ENCODE measurements at regions not wholly inside any gene's neighbourhood (a gene's known extent, or its start where the extent isn't known, plus 50 kb on each side); places are given as distances from the start of the nearest gene placed in this dataset.

DNA sequence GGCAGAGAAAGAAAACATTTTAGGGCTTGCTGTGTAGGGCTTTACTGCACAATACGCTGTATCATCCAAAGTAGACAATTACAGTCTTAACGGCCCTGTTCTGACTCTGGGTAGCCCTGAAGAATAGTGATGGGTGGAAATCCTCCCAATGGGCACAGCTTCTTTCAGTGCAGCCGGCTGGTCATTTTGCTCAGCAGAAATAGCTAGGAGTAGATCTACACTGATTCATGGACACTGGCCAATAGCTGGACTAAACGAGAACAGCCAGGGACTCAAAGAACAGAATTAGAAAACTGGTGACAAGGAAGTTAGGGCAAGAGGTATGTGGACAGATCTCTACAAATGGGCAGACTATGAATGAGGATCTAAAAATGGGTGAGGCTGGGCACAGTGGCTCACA, 69.3 kb downstream of the IARS1 start:
- Histone ChIP-seq H3F3A (ENCODE audit: insufficient read depth, low read length) (no peaks in the 10 kb centered on the region), H3K36me3 (replicated peaks; ENCODE audit: insufficient read depth, low read length) (peaks cover 8% of the 10 kb centered on the region), H2AFZ (ENCODE audit: low read length) (no peak overlapping the region), H3K4me2 (ENCODE audit: low read depth, low read length) (no peak overlapping the region), H3K9ac (ENCODE audit: low read length) (no peak overlapping the region), H3K9me3 (replicated peaks; ENCODE audit: insufficient read depth, low read length) (no peaks in the 10 kb centered on the region), H3K27ac (ENCODE audit: low read length) (no peak overlapping the region), H4K20me1 (ENCODE audit: insufficient read depth, low read length) (no peaks in the 10 kb centered on the region), H3K9me2 (replicated peaks; ENCODE audit: insufficient read depth, low read length) (no peaks in the 10 kb centered on the region), H3K27me3 (replicated peaks; ENCODE audit: insufficient read depth, low read length) (no peaks in the 10 kb centered on the region), H3K4me1 (ENCODE audit: low read length) (no peaks in the 10 kb centered on the region), H3K4me3 (ENCODE audit: low read length) (no peak overlapping the region), H3K79me2 (ENCODE audit: low read length) (0 out of 2 replicates have a peak, but pooled peaks cover 9% of the 10 kb centered on the region)
- no peak for TF ChIP-seq EZH2 (optimal IDR thresholded peaks at IDR 0.05; ENCODE audit: low read depth, low read length)
- TF ChIP-seq EZH2phosphoT487 (IDR thresholded peaks at IDR 0.05; ENCODE audit: low read length): no peak
- TF ChIP-seq, protein P1, sequence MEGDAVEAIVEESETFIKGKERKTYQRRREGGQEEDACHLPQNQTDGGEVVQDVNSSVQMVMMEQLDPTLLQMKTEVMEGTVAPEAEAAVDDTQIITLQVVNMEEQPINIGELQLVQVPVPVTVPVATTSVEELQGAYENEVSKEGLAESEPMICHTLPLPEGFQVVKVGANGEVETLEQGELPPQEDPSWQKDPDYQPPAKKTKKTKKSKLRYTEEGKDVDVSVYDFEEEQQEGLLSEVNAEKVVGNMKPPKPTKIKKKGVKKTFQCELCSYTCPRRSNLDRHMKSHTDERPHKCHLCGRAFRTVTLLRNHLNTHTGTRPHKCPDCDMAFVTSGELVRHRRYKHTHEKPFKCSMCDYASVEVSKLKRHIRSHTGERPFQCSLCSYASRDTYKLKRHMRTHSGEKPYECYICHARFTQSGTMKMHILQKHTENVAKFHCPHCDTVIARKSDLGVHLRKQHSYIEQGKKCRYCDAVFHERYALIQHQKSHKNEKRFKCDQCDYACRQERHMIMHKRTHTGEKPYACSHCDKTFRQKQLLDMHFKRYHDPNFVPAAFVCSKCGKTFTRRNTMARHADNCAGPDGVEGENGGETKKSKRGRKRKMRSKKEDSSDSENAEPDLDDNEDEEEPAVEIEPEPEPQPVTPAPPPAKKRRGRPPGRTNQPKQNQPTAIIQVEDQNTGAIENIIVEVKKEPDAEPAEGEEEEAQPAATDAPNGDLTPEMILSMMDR (IDR thresholded peaks at IDR 0.05; ENCODE audit: low read length): no peak
- DNase-seq: no peak

DNA sequence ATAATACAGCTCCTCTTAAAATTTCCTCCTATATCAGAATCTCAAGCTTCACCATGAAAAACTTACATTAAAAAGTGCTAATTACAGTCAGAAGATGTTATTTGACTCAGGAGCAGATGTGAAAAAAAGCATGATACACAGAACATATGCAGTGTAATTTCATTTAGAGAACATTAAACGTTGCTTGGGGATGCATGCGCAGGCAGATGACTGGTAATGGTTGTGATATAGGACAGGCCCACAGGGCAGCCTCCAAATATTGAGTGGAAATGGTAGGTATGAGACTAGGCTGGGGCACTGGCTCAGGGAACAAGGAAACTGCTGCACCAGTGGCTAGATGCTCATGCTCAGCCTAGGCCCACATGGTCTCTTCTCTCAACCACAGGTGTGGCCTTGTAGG, 69.7 kb downstream of the IARS1 start:
- Histone ChIP-seq H3K9ac (ENCODE audit: low read length) (no peak overlapping the region), H3K9me2 (replicated peaks; ENCODE audit: insufficient read depth, low read length) (no peaks in the 10 kb centered on the region), H2AFZ (ENCODE audit: low read length) (no peak overlapping the region), H3K79me2 (ENCODE audit: low read length) (0 out of 2 replicates have a peak, but pooled peaks cover 9% of the 10 kb centered on the region), H3K9me3 (replicated peaks; ENCODE audit: insufficient read depth, low read length) (no peaks in the 10 kb centered on the region), H3K27ac (ENCODE audit: low read length) (no peak overlapping the region), H3K36me3 (replicated peaks; ENCODE audit: insufficient read depth, low read length) (peaks cover 8% of the 10 kb centered on the region), H3K4me1 (ENCODE audit: low read length) (no peaks in the 10 kb centered on the region), H3K4me2 (ENCODE audit: low read depth, low read length) (no peak overlapping the region), H3K4me3 (ENCODE audit: low read length) (no peak overlapping the region), H3F3A (ENCODE audit: insufficient read depth, low read length) (no peaks in the 10 kb centered on the region), H4K20me1 (ENCODE audit: insufficient read depth, low read length) (no peaks in the 10 kb centered on the region), H3K27me3 (replicated peaks; ENCODE audit: insufficient read depth, low read length) (no peaks in the 10 kb centered on the region)
- no peak for TF ChIP-seq EZH2 (optimal IDR thresholded peaks at IDR 0.05; ENCODE audit: low read depth, low read length)
- TF ChIP-seq EZH2phosphoT487 (IDR thresholded peaks at IDR 0.05; ENCODE audit: low read length): no peak
- TF ChIP-seq, protein P1 (IDR thresholded peaks at IDR 0.05; ENCODE audit: low read length): no peak
- DNase-seq: no peak

DNA sequence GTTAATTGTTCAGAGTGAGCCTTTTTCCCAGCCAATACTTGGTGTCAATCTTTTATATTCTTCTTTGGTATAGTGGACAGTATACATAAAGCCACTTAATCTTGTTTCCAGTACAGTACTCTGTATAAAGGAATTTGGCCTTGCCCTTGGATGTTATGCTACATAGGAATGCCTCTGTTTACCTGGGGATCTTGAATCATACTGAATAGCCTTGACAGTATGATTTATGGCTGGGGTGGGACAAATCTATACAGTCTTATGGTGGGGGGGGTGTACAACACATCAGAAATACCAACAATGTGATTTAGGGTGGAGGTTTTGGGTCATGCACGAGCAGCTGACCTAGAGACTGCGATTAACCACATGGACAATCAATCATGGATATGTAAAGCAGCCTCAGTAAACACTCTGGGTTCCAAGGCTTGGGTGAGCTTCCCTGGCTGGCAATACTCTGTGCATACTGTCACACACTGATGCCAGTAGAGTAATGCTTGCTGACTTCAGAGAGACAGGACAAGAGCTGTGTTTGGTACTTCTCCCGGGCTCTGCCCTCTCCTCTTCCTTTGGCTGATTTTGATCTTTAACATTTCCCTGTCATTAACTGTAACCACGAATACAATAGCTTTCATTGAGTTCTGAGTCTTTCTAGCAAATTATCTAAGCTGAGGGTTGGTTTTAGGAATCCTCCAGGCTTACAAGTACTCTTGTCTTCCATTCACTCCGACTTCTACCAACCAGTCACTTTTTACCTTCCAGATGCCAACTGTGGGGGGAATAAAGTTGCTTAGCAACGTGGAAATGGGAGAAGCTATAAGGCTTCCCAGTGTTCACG, 84.6 kb downstream of the IARS1 start:
- H3K27me3 ChIP-seq (replicated peaks; ENCODE audit: insufficient read depth, low read length): no peaks in the 10 kb centered on the region
- no peaks in the 10 kb centered on the region for H3K9me3 ChIP-seq (replicated peaks; ENCODE audit: insufficient read depth, low read length)
- no peaks in the 10 kb centered on the region for H4K20me1 ChIP-seq (ENCODE audit: insufficient read depth, low read length)
- H2AFZ ChIP-seq (ENCODE audit: low read length): no peak overlapping the region
- peaks cover 29% of the 10 kb centered on the region for H3K36me3 ChIP-seq (replicated peaks; ENCODE audit: insufficient read depth, low read length)
- DNase-seq: no peak
- H3K9me2 ChIP-seq (replicated peaks; ENCODE audit: insufficient read depth, low read length): no peaks in the 10 kb centered on the region
- H3K79me2 ChIP-seq (ENCODE audit: low read length): no peaks in the 10 kb centered on the region
- H3K4me3 ChIP-seq (ENCODE audit: low read length): no peak overlapping the region
- H3K27ac ChIP-seq (ENCODE audit: low read length): no peak overlapping the region
- no peaks in the 10 kb centered on the region for H3K4me1 ChIP-seq (ENCODE audit: low read length)
- 0 out of 2 replicates have a peak, but pooled peaks cover 10% of the 10 kb centered on the region for H3F3A ChIP-seq (ENCODE audit: insufficient read depth, low read length)
- no peak for TF ChIP-seq EZH2 (optimal IDR thresholded peaks at IDR 0.05; ENCODE audit: low read depth, low read length)
- no peak for TF ChIP-seq EZH2phosphoT487 (IDR thresholded peaks at IDR 0.05; ENCODE audit: low read length)
- TF ChIP-seq, protein P1 (IDR thresholded peaks at IDR 0.05; ENCODE audit: low read length): no peak
- no peak overlapping the region for H3K9ac ChIP-seq (ENCODE audit: low read length)
- no peak overlapping the region for H3K4me2 ChIP-seq (ENCODE audit: low read depth, low read length)
